PC-3 (cell line): ENCODE measurements at regions not wholly inside any gene's neighbourhood (a gene's known extent, or its start where the extent isn't known, plus 50 kb on each side); places are given as distances from the start of the nearest gene placed in this dataset.

Experiments
- CTCF ChIP-seq: fragments of 300-600 bp; sonication (generic); conservative IDR thresholded peaks from 2 replicates; pipeline ENCODE4 v1.5.1; 2017; ENCODE audit warnings: antibody characterized with exemption, low read depth, mild to moderate bottlenecking, low read length
- EZH2 ChIP-seq: fragments of 300-600 bp; sonication (generic); IDR thresholded peaks from one replicate; pipeline ENCODE4 v1.6.1; 2017; ENCODE audit warnings: antibody characterized with exemption, mild to moderate bottlenecking, low read length; ENCODE audit not compliant: unreplicated experiment
- EZH2phosphoT487 ChIP-seq: fragments of 300-600 bp; sonication (generic); IDR thresholded peaks from 2 replicates; pipeline ENCODE4 v1.6.1; 2018; ENCODE audit warnings: mild to moderate bottlenecking, antibody characterized with exemption, low read length, borderline replicate concordance

GRCh38 chr20:51871943-51872342, 69.6 kb upstream of the SALL4 start:
- TF ChIP-seq CTCF (no peak), EZH2 (no peak), EZH2phosphoT487 (no peak)
